Left lung (tissue), 4 donors: ENCODE measurements at regions not wholly inside any gene's neighbourhood (a gene's known extent, or its start where the extent isn't known, plus 50 kb on each side); places are given as distances from the start of the nearest gene placed in this dataset.

ENCODE experiments used
- ATAC-seq: fragments of 200-7000 bp; cut with Tn5 transposase; one replicate; pipeline ENCODE4 v1.9.1; 2020; ENCODE audit warnings: moderate library complexity
- DNase-seq, 4 donors: peaks; one replicate each; pipeline ENCODE4 v3.0.0-alpha.2; 2013 to 2020
- H3K27ac ChIP-seq, 2 donors: fragments of 200-600 bp; sonication (generic) in 1 of 2; one replicate each; pipeline versions ENCODE4 v1.5.0 to v1.8.0; 2020 to 2021
- H3K27me3 ChIP-seq, 2 donors: fragments of 200-600 bp; sonication (generic) in 1 of 2; one replicate each; pipeline versions ENCODE4 v1.5.0 to v1.8.0; 2020 to 2021
- H3K36me3 ChIP-seq, 2 donors: fragments of 200-600 bp; sonication (generic) in 1 of 2; one replicate each; pipeline versions ENCODE4 v1.5.0 to v1.8.0; 2020 to 2021
- H3K4me1 ChIP-seq, 2 donors: fragments of 200-600 bp; one replicate each; pipeline ENCODE4 v1.8.0; 2021
- H3K4me3 ChIP-seq, 2 donors: fragments of 200-600 bp; sonication (generic) in 1 of 2; one replicate each; pipeline versions ENCODE4 v1.5.0 to v1.8.0; 2020 to 2021; ENCODE audit warnings: mild to moderate bottlenecking in 1 of 2
- H3K9me3 ChIP-seq, 2 donors: fragments of 200-600 bp; sonication (generic) in 1 of 2; one replicate each; pipeline versions ENCODE4 v1.5.0 to v1.8.0; 2020 to 2021
- intact Hi-C, 2 donors: fragments of 100-400 bp; cut with DNase I; formaldehyde crosslinking; loops; one replicate each; pipeline versions ENCODE4 v1.11.2 to v1.14.2; 2022
- TF ChIP-seq, protein P1 (sequence below), 2 donors: fragments of 200-600 bp; sonication (generic) in 1 of 2; IDR thresholded peaks; one replicate each; pipeline versions ENCODE4 v1.5.0 to v1.8.0; 2021; ENCODE audit warnings: antibody characterized with exemption in 2 of 2
- donor health status: DM: no; HTN: yes; CAD: no.
- donor health status: DM: no; HTN: no; CAD: no.

DNA sequence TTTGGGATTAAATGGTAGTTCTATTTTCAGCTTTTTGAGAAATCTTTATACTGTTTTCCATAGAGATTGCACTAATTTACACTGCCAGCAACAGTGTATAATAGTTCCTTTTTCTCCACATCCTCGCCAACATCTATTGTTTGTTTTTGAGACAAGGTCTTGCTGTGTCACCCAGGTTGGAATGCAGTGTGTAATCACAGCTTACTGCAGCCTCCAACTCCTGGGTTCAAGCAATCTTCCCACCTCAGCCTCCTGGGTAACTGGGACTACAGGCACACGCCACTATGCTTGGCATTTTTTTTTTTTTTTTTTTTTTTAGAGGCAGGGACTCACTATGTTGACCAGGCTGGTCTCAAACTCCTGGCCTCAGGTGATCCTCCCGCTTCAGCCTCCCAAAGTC lies 164.5 kb upstream of the CXADR start:
- Histone ChIP-seq H3K4me3 (no peak overlapping the region), H3K36me3 (no peaks in the 10 kb centered on the region), H3K27ac (no peak overlapping the region), H3K27me3 (no peaks in the 10 kb centered on the region), H3K9me3 (peaks cover 0 to 16% of the 10 kb centered on the region in 2 donors), H3K4me1 (no peaks in the 10 kb centered on the region)
- no peak for DNase-seq
- intact Hi-C loops, result no loop called here
- no peak for ATAC-seq
- TF ChIP-seq, protein P1, sequence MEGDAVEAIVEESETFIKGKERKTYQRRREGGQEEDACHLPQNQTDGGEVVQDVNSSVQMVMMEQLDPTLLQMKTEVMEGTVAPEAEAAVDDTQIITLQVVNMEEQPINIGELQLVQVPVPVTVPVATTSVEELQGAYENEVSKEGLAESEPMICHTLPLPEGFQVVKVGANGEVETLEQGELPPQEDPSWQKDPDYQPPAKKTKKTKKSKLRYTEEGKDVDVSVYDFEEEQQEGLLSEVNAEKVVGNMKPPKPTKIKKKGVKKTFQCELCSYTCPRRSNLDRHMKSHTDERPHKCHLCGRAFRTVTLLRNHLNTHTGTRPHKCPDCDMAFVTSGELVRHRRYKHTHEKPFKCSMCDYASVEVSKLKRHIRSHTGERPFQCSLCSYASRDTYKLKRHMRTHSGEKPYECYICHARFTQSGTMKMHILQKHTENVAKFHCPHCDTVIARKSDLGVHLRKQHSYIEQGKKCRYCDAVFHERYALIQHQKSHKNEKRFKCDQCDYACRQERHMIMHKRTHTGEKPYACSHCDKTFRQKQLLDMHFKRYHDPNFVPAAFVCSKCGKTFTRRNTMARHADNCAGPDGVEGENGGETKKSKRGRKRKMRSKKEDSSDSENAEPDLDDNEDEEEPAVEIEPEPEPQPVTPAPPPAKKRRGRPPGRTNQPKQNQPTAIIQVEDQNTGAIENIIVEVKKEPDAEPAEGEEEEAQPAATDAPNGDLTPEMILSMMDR (IDR thresholded peaks at IDR 0.05), result no peak

DNA sequence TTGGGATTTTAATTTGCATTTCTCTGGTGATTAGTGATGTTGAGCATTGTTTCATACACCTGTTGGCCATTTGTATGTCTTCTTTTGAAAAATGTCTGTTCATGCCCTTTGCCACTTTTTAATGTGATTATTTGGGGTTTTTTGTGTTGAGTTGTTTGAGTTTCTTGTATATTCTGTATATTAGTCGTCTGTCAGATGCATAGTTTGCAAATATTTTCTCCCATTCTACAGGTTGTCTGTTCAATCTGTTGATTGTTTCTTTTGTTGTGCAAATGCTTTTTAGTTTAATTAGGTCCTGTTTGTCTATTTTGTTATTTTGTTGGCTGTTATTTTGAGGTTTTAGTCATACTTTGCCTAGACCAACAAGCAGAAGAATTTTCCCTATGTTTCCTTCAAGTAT lies 164.0 kb upstream of the CXADR start:
- Histone ChIP-seq H3K27me3 (no peaks in the 10 kb centered on the region), H3K4me3 (no peak overlapping the region), H3K4me1 (no peaks in the 10 kb centered on the region), H3K27ac (no peak overlapping the region), H3K9me3 (peaks cover 0 to 11% of the 10 kb centered on the region in 2 donors), H3K36me3 (no peaks in the 10 kb centered on the region)
- intact Hi-C loops, result no loop called here
- TF ChIP-seq, protein P1 (IDR thresholded peaks at IDR 0.05), result no peak
- no peak for ATAC-seq
- no peak for DNase-seq

DNA sequence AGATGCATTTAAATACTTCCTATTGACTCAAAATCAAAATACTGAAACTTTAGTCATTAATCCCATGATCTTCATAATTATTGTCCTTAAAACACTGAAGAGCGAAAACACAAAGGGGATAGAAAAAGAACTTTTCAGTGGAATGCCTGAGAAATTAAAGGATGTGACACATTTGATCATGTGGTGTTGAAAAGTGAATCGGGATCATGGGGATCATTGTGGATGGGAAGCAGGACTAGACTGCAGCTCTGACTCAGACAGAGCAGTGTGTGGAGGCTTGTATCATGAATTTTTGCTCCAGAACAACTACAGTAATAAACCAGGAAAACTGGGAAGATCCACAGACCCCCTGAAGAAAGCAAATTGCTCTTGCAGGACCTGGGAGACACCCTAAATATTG lies 161.1 kb upstream of the CXADR start:
- Histone ChIP-seq H3K36me3 (no peaks in the 10 kb centered on the region), H3K4me1 (no peaks in the 10 kb centered on the region), H3K9me3 (peaks cover 0 to 3% of the 10 kb centered on the region in 2 donors), H3K4me3 (no peak overlapping the region), H3K27ac (no peak overlapping the region), H3K27me3 (no peaks in the 10 kb centered on the region)
- TF ChIP-seq, protein P1 (IDR thresholded peaks at IDR 0.05), result no peak
- ATAC-seq (no peak), DNase-seq (no peak)
- intact Hi-C loops, result no loop called here

DNA sequence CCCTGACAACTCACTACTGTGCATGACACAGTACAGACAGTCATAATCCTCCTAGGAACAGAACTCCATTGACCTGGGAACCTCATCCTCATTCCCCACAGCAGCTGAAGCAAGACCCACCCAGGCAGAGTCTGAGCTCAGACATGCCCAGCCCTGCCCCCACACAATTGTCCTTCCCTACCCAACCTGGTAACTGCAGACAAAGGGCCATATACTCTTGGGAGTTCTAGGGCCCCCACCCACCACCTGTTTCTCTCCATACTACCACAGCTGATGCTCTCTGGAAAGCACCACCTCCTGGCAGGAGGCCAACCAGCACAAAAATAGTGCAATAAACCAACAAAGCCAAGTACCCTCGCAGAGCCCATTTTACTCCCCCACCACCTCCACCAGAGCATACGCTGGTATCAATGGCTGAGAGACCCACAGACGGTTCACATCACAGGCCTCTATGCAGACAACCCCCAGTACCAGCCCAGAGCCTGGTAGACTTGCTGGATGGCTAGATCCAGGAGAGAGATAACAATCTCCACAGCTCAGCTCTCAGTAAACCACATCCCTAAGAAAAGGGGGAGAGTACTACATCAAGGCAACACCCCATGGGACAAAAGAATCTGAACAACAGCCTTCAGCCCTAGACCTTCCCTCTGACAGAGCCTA lies 159.7 kb upstream of the CXADR start:
- DNase-seq (no peak), ATAC-seq (no peak)
- TF ChIP-seq, protein P1 (IDR thresholded peaks at IDR 0.05), result no peak
- Histone ChIP-seq H3K27ac (no peak overlapping the region), H3K27me3 (no peaks in the 10 kb centered on the region), H3K4me3 (no peak overlapping the region), H3K36me3 (no peaks in the 10 kb centered on the region), H3K4me1 (no peaks in the 10 kb centered on the region), H3K9me3 (peaks cover 0 to 3% of the 10 kb centered on the region in 2 donors)
- intact Hi-C loops, result no loop called here

DNA sequence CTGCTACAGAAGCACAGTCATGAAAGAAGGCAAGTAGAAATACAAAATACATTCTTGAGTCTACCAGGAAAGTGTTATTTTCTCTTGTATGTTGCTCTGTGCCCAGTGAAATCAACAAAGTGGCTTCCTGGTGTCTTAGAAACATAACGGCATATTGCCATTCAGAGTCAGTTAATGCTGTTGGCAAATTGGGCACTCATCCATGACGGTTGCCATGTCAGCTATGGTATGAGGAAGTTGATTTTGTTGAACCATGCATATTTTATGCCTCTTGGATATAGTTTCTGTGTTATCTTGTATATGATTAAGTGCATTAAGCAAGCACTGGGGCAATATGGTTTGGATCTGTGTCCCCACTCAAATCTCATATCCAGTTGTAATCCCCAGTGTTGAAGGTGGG lies 153.1 kb upstream of the CXADR start:
- H3K4me1 ChIP-seq, result no peaks in the 10 kb centered on the region
- H3K9me3 ChIP-seq, result no peaks in the 10 kb centered on the region
- TF ChIP-seq, protein P1 (IDR thresholded peaks at IDR 0.05), result no peak
- no peaks in the 10 kb centered on the region for H3K36me3 ChIP-seq
- no peaks in the 10 kb centered on the region for H3K27me3 ChIP-seq
- H3K4me3 ChIP-seq, result no peak overlapping the region
- ATAC-seq, result no peak
- no peak for DNase-seq
- intact Hi-C loops, result no loop called here
- H3K27ac ChIP-seq, result no peak overlapping the region
